B cell (primary cell): ENCODE measurements at regions not wholly inside any gene's neighbourhood (a gene's known extent, or its start where the extent isn't known, plus 50 kb on each side); places are given as distances from the start of the nearest gene placed in this dataset.

Experiments used
- ATAC-seq: fragments of 200-7000 bp; cut with Tn5 transposase; one replicate; pipeline ENCODE4 v1.10.0; 2021; ENCODE audit warnings: low read depth, mild to moderate bottlenecking, moderate number of reproducible peaks, moderate library complexity
- CTCF ChIA-PET: fragments of 350-600 bp; sonication (Branson Sonifier 250); formaldehyde crosslinking; loops from one replicate; lab custom pipeline; 2021; ENCODE audit warnings: antibody characterized with exemption, inconsistent platforms; lab: Charles Lee
- POLR2A ChIA-PET: fragments of 350-600 bp; sonication (Branson Sonifier 250); formaldehyde crosslinking; loops from one replicate; lab custom pipeline; 2021; ENCODE audit warnings: antibody characterized with exemption; lab: Charles Lee
- DNase-seq: peaks from one replicate; pipeline ENCODE4 v3.0.0; 2013
- H2AFZ ChIP-seq: 2 replicates; pipeline ENCODE4 v1.6.1; 2012; ENCODE audit warnings: mild to moderate bottlenecking, low read depth, low read length; ENCODE audit not compliant: insufficient read depth, poor library complexity, severe bottlenecking
- H3K27ac ChIP-seq, 2 donors: 1 replicate in 1 of 2; 2 replicates in 1 of 2; pipeline ENCODE4 v1.5.1; 2012 to 2013; ENCODE audit warnings: low read length in 2 of 2, mild to moderate bottlenecking in 2 of 2, moderate library complexity in 1 of 2
- H3K27me3 ChIP-seq, 4 experiments: fragments of 200-600 bp in 1 of 4; sonication (generic) in 1 of 4; replicated peaks in 1 of 4; 1 replicate in 2 of 4; 2 replicates in 2 of 4; pipeline versions ENCODE4 v1.6.1 to v1.7.0; 2013 to 2016; ENCODE audit warnings: low read length in 3 of 4, mild to moderate bottlenecking in 2 of 4, mixed read lengths in 1 of 4, moderate library complexity in 1 of 4; ENCODE audit not compliant: insufficient read depth in 4 of 4, control insufficient read depth in 3 of 4; ENCODE audit errors: control extremely low read depth in 1 of 4
- H3K36me3 ChIP-seq, 2 experiments: replicated peaks in 1 of 2; 1 replicate in 1 of 2; 2 replicates in 1 of 2; pipeline versions ENCODE4 v1.6.1 to v1.7.1; 2013; ENCODE audit warnings: low read length in 1 of 2; ENCODE audit not compliant: insufficient read depth in 2 of 2, control insufficient read depth in 1 of 2; ENCODE audit errors: control extremely low read depth in 1 of 2, extremely low read depth in 1 of 2
- H3K4me1 ChIP-seq, 2 donors: fragments of 200-600 bp in 1 of 2; sonication (generic) in 1 of 2; 1 replicate in 1 of 2; 2 replicates in 1 of 2; pipeline versions ENCODE4 v1.5.1 to v1.6.1; 2013 to 2017; ENCODE audit warnings: low read length in 2 of 2; ENCODE audit not compliant: control insufficient read depth in 2 of 2, insufficient read depth in 2 of 2
- H3K4me2 ChIP-seq: replicated peaks from 2 replicates; pipeline ENCODE3; 2012; ENCODE audit warnings: mild to moderate bottlenecking, low read depth, low read length; ENCODE audit not compliant: poor library complexity, severe bottlenecking
- H3K4me3 ChIP-seq, 5 experiments: fragments of 200-600 bp in 1 of 5; sonication (generic) in 1 of 5; 1 replicate in 3 of 5; 2 replicates in 2 of 5; pipeline versions ENCODE4 v1.5.1 to v1.7.0; 2011 to 2016; ENCODE audit warnings: low read length in 4 of 5, mild to moderate bottlenecking in 4 of 5, low read depth in 2 of 5, control low read depth in 1 of 5, moderate library complexity in 1 of 5; ENCODE audit not compliant: insufficient read depth in 1 of 5; ENCODE audit errors: control extremely low read depth in 1 of 5, extremely low read depth in 1 of 5
- H3K79me2 ChIP-seq: fragments of 200-600 bp; sonication (generic); one replicate; pipeline ENCODE4 v1.6.0; 2016; ENCODE audit warnings: low read length; ENCODE audit not compliant: control insufficient read depth, insufficient read depth
- H3K9ac ChIP-seq: fragments of 200-600 bp; sonication (generic); 2 replicates; pipeline ENCODE4 v1.6.1; 2017; ENCODE audit warnings: mild to moderate bottlenecking, low read length, moderate library complexity
- H3K9me3 ChIP-seq, 3 donors: one replicate each; pipeline versions ENCODE4 v1.6.1 to v1.7.1; 2013; ENCODE audit warnings: low read length in 2 of 3; ENCODE audit not compliant: control insufficient read depth in 2 of 3, insufficient read depth in 1 of 3; ENCODE audit errors: control extremely low read depth in 1 of 3
- H4K20me1 ChIP-seq: 2 replicates; pipeline ENCODE4 v1.6.0; 2012; ENCODE audit warnings: mild to moderate bottlenecking, low read length; ENCODE audit not compliant: insufficient read depth, control insufficient read depth, poor library complexity, severe bottlenecking
- H3K27ac Mint-ChIP-seq: one replicate; pipeline ENCODE4 v1.8.0; 2021; ENCODE audit warnings: mixed read lengths
- H3K27me3 Mint-ChIP-seq: one replicate; pipeline ENCODE4 v1.8.0; 2021; ENCODE audit warnings: mixed read lengths
- H3K4me1 Mint-ChIP-seq: one replicate; pipeline ENCODE4 v1.8.0; 2021; ENCODE audit warnings: mixed read lengths
- H3K4me3 Mint-ChIP-seq: one replicate; pipeline ENCODE4 v1.8.0; 2021; ENCODE audit warnings: mixed read lengths
- H3K9me3 Mint-ChIP-seq: one replicate; pipeline ENCODE4 v1.8.0; 2022; ENCODE audit warnings: mixed read lengths; ENCODE audit not compliant: insufficient read depth
- EZH2 ChIP-seq: IDR thresholded peaks from 2 replicates; pipeline ENCODE4 v1.6.1; 2012; ENCODE audit warnings: borderline replicate concordance, low read depth, mild to moderate bottlenecking, moderate library complexity, low read length; ENCODE audit not compliant: insufficient read depth, poor library complexity, severe bottlenecking
- WGBS: methylation state at CpG from one replicate; pipeline ENCODE4 v1.1.5; 2013; ENCODE audit warnings: missing lambda C conversion rate; ENCODE audit not compliant: insufficient coverage; 5-methylcytosine and 5-hydroxymethylcytosine counted together
- intact Hi-C: fragments of 100-400 bp; cut with micrococcal nuclease; formaldehyde crosslinking; loops from one replicate; pipeline ENCODE4 v1.10.0; 2022
- TF ChIP-seq, protein P1 (sequence below): fragments of 200-600 bp; IDR thresholded peaks from one replicate; pipeline ENCODE4 v1.8.0; 2022; ENCODE audit warnings: antibody characterized with exemption, mild to moderate bottlenecking

DNA sequence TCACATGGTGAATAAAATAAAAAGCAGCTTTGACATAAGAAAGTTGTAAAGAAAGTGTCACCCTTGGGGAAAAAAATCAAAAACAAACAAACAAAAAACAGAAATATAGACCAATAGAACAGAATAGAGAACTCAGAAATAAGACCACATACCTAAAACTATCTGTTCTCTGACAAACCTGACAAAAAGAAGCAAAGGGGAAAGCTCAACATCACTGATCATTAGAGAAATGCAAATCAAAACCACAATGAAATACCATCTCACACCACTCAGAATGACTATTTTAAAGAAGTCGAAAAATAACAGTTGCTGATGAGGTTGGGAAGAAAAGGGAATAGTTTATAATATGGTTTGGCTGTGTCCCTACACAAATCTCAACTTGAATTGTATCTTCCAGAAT, 159.1 kb downstream of the TINAG start:
- no CpG with 5 or more reads among the region's 1 CpG for WGBS
- no peak overlapping the region for H3K27ac ChIP-seq
- intact Hi-C loops, result no loop called here
- no peaks in the 10 kb centered on the region for H4K20me1 ChIP-seq
- no peak overlapping the region for H3K27ac Mint-ChIP-seq
- no peak overlapping the region for H3K4me2 ChIP-seq
- H3K4me1 ChIP-seq, result no peaks in the 10 kb centered on the region
- H3K9ac ChIP-seq, result no peak overlapping the region
- H3K27me3 Mint-ChIP-seq, result no peaks in the 10 kb centered on the region
- no peak overlapping the region for H3K4me3 ChIP-seq
- no peak overlapping the region for H2AFZ ChIP-seq
- H3K9me3 ChIP-seq, result no peaks in the 10 kb centered on the region
- no peak overlapping the region for H3K4me3 Mint-ChIP-seq
- ATAC-seq (no peak), DNase-seq (no peak)
- H3K4me1 Mint-ChIP-seq, result no peaks in the 10 kb centered on the region
- ChIA-PET CTCF (no interaction called here), POLR2A (no interaction called here)
- H3K27me3 ChIP-seq, result no peaks in the 10 kb centered on the region
- no peaks in the 10 kb centered on the region for H3K79me2 ChIP-seq
- TF ChIP-seq, protein P1, sequence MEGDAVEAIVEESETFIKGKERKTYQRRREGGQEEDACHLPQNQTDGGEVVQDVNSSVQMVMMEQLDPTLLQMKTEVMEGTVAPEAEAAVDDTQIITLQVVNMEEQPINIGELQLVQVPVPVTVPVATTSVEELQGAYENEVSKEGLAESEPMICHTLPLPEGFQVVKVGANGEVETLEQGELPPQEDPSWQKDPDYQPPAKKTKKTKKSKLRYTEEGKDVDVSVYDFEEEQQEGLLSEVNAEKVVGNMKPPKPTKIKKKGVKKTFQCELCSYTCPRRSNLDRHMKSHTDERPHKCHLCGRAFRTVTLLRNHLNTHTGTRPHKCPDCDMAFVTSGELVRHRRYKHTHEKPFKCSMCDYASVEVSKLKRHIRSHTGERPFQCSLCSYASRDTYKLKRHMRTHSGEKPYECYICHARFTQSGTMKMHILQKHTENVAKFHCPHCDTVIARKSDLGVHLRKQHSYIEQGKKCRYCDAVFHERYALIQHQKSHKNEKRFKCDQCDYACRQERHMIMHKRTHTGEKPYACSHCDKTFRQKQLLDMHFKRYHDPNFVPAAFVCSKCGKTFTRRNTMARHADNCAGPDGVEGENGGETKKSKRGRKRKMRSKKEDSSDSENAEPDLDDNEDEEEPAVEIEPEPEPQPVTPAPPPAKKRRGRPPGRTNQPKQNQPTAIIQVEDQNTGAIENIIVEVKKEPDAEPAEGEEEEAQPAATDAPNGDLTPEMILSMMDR, result no peak
- no peak for TF ChIP-seq EZH2
- H3K9me3 Mint-ChIP-seq, result peaks cover 3% of the 10 kb centered on the region
- H3K36me3 ChIP-seq, result no peaks in the 10 kb centered on the region

DNA sequence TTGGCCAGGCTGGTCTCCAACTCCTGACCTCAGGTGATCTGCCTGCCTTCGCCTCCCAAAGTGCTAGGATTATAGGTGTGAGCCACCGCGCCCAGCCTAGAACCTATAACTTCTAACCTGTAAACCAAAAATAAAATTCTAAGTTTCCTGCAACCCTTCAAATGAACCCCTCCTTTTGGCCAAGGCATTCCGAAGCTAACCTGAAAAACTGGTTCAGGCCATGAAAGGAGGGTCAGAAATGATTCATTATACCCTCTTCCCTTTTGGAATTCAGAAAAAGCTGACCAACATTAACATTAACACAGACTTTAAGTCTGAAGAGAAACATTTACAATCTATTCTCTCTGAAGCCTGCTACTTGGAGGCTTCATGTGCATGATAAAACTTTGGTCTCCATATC, 165.1 kb downstream of the TINAG start:
- H3K27ac Mint-ChIP-seq, result no peak overlapping the region
- Histone ChIP-seq H3K36me3 (no peaks in the 10 kb centered on the region), H3K4me1 (no peaks in the 10 kb centered on the region), H4K20me1 (no peaks in the 10 kb centered on the region), H3K9me3 (no peaks in the 10 kb centered on the region), H3K27me3 (no peaks in the 10 kb centered on the region), H3K4me2 (no peak overlapping the region), H3K27ac (no peak overlapping the region), H3K9ac (no peak overlapping the region), H2AFZ (no peak overlapping the region), H3K79me2 (no peaks in the 10 kb centered on the region), H3K4me3 (no peak overlapping the region)
- POLR2A ChIA-PET, result no interaction called here
- H3K4me3 Mint-ChIP-seq, result no peak overlapping the region
- CTCF ChIA-PET, result no interaction called here
- no peak for DNase-seq
- ATAC-seq, result no peak
- no peaks in the 10 kb centered on the region for H3K9me3 Mint-ChIP-seq
- intact Hi-C loops, result no loop called here
- WGBS, result 81% methylated on average over 3 of the region's 4 CpGs
- no peaks in the 10 kb centered on the region for H3K4me1 Mint-ChIP-seq
- H3K27me3 Mint-ChIP-seq, result no peaks in the 10 kb centered on the region
- TF ChIP-seq EZH2, result no peak
- TF ChIP-seq, protein P1, result no peak
